ENCODE measurements at regions not wholly inside any gene's neighbourhood (a gene's known extent, or its start where the extent isn't known, plus 50 kb on each side); places are given as distances from the start of the nearest gene placed in this dataset.

DNA sequence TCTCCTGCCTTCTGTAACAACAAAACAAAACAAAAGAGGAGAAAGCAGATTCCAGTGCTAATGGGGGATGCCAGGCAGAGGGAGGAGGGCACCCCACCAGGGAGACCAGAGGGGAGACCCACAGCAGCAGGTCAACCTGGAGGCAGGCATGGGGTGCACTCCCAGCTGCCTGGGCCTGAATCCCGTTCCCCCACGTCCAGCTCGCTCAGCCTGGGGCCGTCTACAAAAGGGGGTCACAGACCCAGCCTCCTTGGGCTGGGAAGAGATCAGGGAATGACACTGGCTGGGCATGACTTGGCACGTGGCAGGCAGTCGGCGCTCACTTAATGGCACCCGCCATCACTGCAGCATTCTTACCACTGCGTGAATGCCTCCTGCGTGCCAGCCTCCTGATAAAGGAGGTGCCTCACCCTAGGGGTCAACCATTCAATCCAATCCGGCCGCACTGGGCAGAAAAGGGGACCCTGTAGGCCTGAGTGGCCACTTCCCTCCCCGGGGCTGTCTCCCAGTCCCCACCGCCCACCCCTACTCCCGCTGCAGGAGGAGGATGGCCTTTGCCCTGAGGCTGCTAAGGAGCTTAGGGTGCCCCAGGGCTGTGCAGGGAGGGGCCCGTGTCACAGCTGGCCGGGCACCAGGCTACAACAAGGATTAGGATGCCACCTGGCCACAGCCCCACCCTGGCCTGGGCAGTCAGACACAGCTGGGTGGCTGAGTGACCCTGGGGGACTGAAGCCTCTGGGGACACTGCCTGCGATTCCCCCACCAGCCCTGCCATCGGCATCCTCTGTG, 87.5 kb downstream of the NCOR2 start:
- TF ChIP-seq GABPA (IDR thresholded peaks at IDR 0.05; ENCODE audit: low read depth), result no peak
- TF ChIP-seq, protein P1, sequence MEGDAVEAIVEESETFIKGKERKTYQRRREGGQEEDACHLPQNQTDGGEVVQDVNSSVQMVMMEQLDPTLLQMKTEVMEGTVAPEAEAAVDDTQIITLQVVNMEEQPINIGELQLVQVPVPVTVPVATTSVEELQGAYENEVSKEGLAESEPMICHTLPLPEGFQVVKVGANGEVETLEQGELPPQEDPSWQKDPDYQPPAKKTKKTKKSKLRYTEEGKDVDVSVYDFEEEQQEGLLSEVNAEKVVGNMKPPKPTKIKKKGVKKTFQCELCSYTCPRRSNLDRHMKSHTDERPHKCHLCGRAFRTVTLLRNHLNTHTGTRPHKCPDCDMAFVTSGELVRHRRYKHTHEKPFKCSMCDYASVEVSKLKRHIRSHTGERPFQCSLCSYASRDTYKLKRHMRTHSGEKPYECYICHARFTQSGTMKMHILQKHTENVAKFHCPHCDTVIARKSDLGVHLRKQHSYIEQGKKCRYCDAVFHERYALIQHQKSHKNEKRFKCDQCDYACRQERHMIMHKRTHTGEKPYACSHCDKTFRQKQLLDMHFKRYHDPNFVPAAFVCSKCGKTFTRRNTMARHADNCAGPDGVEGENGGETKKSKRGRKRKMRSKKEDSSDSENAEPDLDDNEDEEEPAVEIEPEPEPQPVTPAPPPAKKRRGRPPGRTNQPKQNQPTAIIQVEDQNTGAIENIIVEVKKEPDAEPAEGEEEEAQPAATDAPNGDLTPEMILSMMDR (IDR thresholded peaks at IDR 0.05; ENCODE audit: insufficient read depth, low read length), result no peak
- TF ChIP-seq, protein P2, sequence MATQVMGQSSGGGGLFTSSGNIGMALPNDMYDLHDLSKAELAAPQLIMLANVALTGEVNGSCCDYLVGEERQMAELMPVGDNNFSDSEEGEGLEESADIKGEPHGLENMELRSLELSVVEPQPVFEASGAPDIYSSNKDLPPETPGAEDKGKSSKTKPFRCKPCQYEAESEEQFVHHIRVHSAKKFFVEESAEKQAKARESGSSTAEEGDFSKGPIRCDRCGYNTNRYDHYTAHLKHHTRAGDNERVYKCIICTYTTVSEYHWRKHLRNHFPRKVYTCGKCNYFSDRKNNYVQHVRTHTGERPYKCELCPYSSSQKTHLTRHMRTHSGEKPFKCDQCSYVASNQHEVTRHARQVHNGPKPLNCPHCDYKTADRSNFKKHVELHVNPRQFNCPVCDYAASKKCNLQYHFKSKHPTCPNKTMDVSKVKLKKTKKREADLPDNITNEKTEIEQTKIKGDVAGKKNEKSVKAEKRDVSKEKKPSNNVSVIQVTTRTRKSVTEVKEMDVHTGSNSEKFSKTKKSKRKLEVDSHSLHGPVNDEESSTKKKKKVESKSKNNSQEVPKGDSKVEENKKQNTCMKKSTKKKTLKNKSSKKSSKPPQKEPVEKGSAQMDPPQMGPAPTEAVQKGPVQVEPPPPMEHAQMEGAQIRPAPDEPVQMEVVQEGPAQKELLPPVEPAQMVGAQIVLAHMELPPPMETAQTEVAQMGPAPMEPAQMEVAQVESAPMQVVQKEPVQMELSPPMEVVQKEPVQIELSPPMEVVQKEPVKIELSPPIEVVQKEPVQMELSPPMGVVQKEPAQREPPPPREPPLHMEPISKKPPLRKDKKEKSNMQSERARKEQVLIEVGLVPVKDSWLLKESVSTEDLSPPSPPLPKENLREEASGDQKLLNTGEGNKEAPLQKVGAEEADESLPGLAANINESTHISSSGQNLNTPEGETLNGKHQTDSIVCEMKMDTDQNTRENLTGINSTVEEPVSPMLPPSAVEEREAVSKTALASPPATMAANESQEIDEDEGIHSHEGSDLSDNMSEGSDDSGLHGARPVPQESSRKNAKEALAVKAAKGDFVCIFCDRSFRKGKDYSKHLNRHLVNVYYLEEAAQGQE (IDR thresholded peaks at IDR 0.05; ENCODE audit: insufficient replicate concordance, low read depth), result no peak

All from HL-60 (cell line).